Suprapubic skin (tissue), 4 donors: ENCODE measurements at regions not wholly inside any gene's neighbourhood (a gene's known extent, or its start where the extent isn't known, plus 50 kb on each side); places are given as distances from the start of the nearest gene placed in this dataset.

Experiments
- EP300 ChIP-seq: sonication (generic); formaldehyde crosslinking; IDR thresholded peaks from one replicate; pipeline ENCODE4 v1.6.1; 2017; ENCODE audit warnings: antibody characterized with exemption
- POLR2AphosphoS5 ChIP-seq, 3 donors: sonication (generic); formaldehyde crosslinking; IDR thresholded peaks; one replicate each; pipeline ENCODE4 v1.6.1; 2017; ENCODE audit warnings: antibody characterized with exemption in 3 of 3
- TF ChIP-seq, protein P1 (sequence below), 2 donors: fragments of 200-600 bp in 1 of 2; fragments of 450-650 bp in 1 of 2; sonication (generic) in 1 of 2; IDR thresholded peaks; one replicate each; pipeline ENCODE4 v1.5.1; 2016 to 2019; ENCODE audit warnings: antibody characterized with exemption in 2 of 2, mild to moderate bottlenecking in 1 of 2, moderate library complexity in 1 of 2

DNA sequence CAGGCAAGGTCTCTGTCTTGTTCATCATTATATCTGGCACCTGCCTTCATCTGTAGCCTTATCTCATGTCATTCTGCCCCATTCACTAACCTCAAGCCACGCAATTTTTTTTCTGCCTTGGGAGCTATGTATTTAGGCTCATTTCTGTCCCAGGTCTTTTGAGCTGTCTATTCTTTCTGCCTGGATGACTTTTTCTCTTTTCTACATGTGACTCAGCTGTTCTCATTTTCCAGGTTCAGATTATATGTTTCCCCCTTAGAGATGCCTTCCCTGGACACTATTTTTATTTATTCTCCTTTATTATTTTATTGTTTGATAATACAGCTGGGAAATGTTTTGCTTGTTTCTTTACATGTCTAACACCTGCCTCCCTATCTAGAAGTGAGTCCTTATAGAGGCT is 737.4 kb upstream of the TBX3 start:
- TF ChIP-seq, protein P1, sequence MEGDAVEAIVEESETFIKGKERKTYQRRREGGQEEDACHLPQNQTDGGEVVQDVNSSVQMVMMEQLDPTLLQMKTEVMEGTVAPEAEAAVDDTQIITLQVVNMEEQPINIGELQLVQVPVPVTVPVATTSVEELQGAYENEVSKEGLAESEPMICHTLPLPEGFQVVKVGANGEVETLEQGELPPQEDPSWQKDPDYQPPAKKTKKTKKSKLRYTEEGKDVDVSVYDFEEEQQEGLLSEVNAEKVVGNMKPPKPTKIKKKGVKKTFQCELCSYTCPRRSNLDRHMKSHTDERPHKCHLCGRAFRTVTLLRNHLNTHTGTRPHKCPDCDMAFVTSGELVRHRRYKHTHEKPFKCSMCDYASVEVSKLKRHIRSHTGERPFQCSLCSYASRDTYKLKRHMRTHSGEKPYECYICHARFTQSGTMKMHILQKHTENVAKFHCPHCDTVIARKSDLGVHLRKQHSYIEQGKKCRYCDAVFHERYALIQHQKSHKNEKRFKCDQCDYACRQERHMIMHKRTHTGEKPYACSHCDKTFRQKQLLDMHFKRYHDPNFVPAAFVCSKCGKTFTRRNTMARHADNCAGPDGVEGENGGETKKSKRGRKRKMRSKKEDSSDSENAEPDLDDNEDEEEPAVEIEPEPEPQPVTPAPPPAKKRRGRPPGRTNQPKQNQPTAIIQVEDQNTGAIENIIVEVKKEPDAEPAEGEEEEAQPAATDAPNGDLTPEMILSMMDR (IDR thresholded peaks at IDR 0.05), result no peak
- TF ChIP-seq EP300 (no peak), POLR2AphosphoS5 (IDR thresholded peaks at IDR 0.05) (no peak)
